Calu3 (cell line): ENCODE measurements at regions not wholly inside any gene's neighbourhood (a gene's known extent, or its start where the extent isn't known, plus 50 kb on each side); places are given as distances from the start of the nearest gene placed in this dataset.

ENCODE experiments used
- BruUV-seq: library from RNA; stranded (reverse); fragments of 400-500 nt; replicated peaks from 2 replicates; lab custom pipeline; 2021; lab: Mats Ljungman, UMichigan
- CTCF ChIA-PET: fragments of 300-600 bp; sonication (Branson Sonifier 250); formaldehyde crosslinking; loops from one replicate; lab custom pipeline; 2022; ENCODE audit warnings: antibody characterized with exemption; lab: Charles Lee
- DNase-seq: peaks from one replicate; pipeline ENCODE4 v3.0.0; 2022
- H3K27ac Mint-ChIP-seq: one replicate; pipeline ENCODE4 v1.8.0; 2022; ENCODE audit warnings: mixed read lengths; ENCODE audit not compliant: unreplicated experiment
- H3K27me3 Mint-ChIP-seq: one replicate; pipeline ENCODE4 v1.8.0; 2022; ENCODE audit warnings: mixed read lengths; ENCODE audit not compliant: unreplicated experiment
- H3K36me3 Mint-ChIP-seq: one replicate; pipeline ENCODE4 v1.8.0; 2022; ENCODE audit warnings: mild to moderate bottlenecking, moderate library complexity, mixed read lengths; ENCODE audit not compliant: insufficient read depth, unreplicated experiment
- H3K4me1 Mint-ChIP-seq: one replicate; pipeline ENCODE4 v1.8.0; 2022; ENCODE audit warnings: mild to moderate bottlenecking, low read depth, mixed read lengths; ENCODE audit not compliant: unreplicated experiment
- H3K4me3 Mint-ChIP-seq: one replicate; pipeline ENCODE4 v1.8.0; 2022; ENCODE audit warnings: mild to moderate bottlenecking, low read depth, moderate library complexity, mixed read lengths; ENCODE audit not compliant: unreplicated experiment
- H3K9me3 Mint-ChIP-seq: one replicate; pipeline ENCODE4 v1.8.0; 2022; ENCODE audit warnings: low read depth, mixed read lengths; ENCODE audit not compliant: unreplicated experiment
- CTCF ChIP-seq: fragments of 200-600 bp; IDR thresholded peaks from one replicate; pipeline ENCODE4 v1.8.0; 2022; ENCODE audit warnings: antibody characterized with exemption; ENCODE audit not compliant: unreplicated experiment
- intact Hi-C: fragments of 100-400 bp; cut with micrococcal nuclease; formaldehyde crosslinking; loops from one replicate; pipeline ENCODE4 v1.10.0; 2022; ENCODE audit not compliant: unreplicated experiment

- peaks cover 13% of the 10 kb centered on the region for H3K9me3 Mint-ChIP-seq
- CTCF ChIA-PET: no interaction called here
- no peak for TF ChIP-seq CTCF
- H3K4me1 Mint-ChIP-seq: no peaks in the 10 kb centered on the region
- no peak overlapping the region for H3K4me3 Mint-ChIP-seq
- no peak overlapping the region for H3K27ac Mint-ChIP-seq
- H3K27me3 Mint-ChIP-seq: no peaks in the 10 kb centered on the region
- BruUV-seq: no TSS peak
- DNase-seq: no peak
- intact Hi-C loops: no loop called here
- no peaks in the 10 kb centered on the region for H3K36me3 Mint-ChIP-seq
These were observed 289.1 kb downstream of the PCDH19 start for GRCh38 chrX:100120956-100121355.

- no TSS peak for BruUV-seq
- Mint-ChIP-seq H3K9me3 (peaks cover 2% of the 10 kb centered on the region), H3K36me3 (no peaks in the 10 kb centered on the region), H3K27me3 (no peaks in the 10 kb centered on the region), H3K27ac (no peak overlapping the region), H3K4me3 (no peak overlapping the region), H3K4me1 (no peaks in the 10 kb centered on the region)
- intact Hi-C loops: no loop called here
- no peak for DNase-seq
- CTCF ChIA-PET: no interaction called here
- TF ChIP-seq CTCF: no peak
These were observed 311.3 kb downstream of the PCDH19 start for GRCh38 chrX:100098660-100099375.

GRCh38 chrX:100090931-100091330, 319.1 kb downstream of the PCDH19 start:
- peaks cover 5% of the 10 kb centered on the region for H3K9me3 Mint-ChIP-seq
- no peak for TF ChIP-seq CTCF

GRCh38 chrX:100089724-100090123, 320.3 kb downstream of the PCDH19 start:
- Mint-ChIP-seq H3K4me3 (no peak overlapping the region), H3K27ac (no peak overlapping the region), H3K9me3 (peaks cover 5% of the 10 kb centered on the region), H3K36me3 (no peaks in the 10 kb centered on the region), H3K27me3 (no peaks in the 10 kb centered on the region), H3K4me1 (no peaks in the 10 kb centered on the region)
- CTCF ChIA-PET: no interaction called here
- BruUV-seq: no TSS peak
- intact Hi-C loops: no loop called here
- DNase-seq: no peak
- TF ChIP-seq CTCF: no peak

More at GRCh38 chrX:100090931-100091330, 319.1 kb downstream of the PCDH19 start:
- no TSS peak for BruUV-seq
- CTCF ChIA-PET: no interaction called here
- Mint-ChIP-seq H3K4me3 (no peak overlapping the region), H3K36me3 (no peaks in the 10 kb centered on the region), H3K27me3 (no peaks in the 10 kb centered on the region), H3K4me1 (no peaks in the 10 kb centered on the region), H3K27ac (no peak overlapping the region)
- intact Hi-C loops: no loop called here
- DNase-seq: no peak
